HK-2 (cell line): ENCODE measurements at regions not wholly inside any gene's neighbourhood (a gene's known extent, or its start where the extent isn't known, plus 50 kb on each side); places are given as distances from the start of the nearest gene placed in this dataset.

Source experiments
- DNase-seq: peaks from one replicate; pipeline ENCODE4 v3.0.0-alpha.2; 2018; ENCODE audit not compliant: unreplicated experiment

- DNase-seq: no peak
Measured at GRCh38 chr20:6616421-6616820, 151.1 kb upstream of the BMP2 start.

- DNase-seq: no peak
Measured at GRCh38 chr20:6614836-6615235, 152.7 kb upstream of the BMP2 start.

- DNase-seq: no peak
Measured at GRCh38 chr20:6613280-6613861, 154.1 kb upstream of the BMP2 start.

GRCh38 chr20:6612606-6612923 is 154.9 kb upstream of the BMP2 start:
- DNase-seq: no peak

- no peak for DNase-seq
Measured at GRCh38 chr20:6611911-6612605, 155.4 kb upstream of the BMP2 start.

- no peak for DNase-seq
Measured at GRCh38 chr20:6606651-6607050, 160.8 kb upstream of the BMP2 start.

- no peak for DNase-seq
Measured at GRCh38 chr20:6605055-6605935, 162.2 kb upstream of the BMP2 start.

- DNase-seq: no peak
Measured at GRCh38 chr20:6604179-6604578, 163.3 kb upstream of the BMP2 start.

GRCh38 chr20:6599876-6600735 is 167.4 kb upstream of the BMP2 start:
- DNase-seq: no peak

GRCh38 chr20:6595704-6596103 is 171.8 kb upstream of the BMP2 start:
- no peak for DNase-seq

GRCh38 chr20:6590891-6591637 is 176.4 kb upstream of the BMP2 start:
- peak; percentile 51 for DNase-seq

GRCh38 chr20:6588296-6588695 is 179.2 kb upstream of the BMP2 start:
- DNase-seq: no peak

- peak; percentile 26 for DNase-seq
Measured at GRCh38 chr20:6583134-6583738, 184.2 kb upstream of the BMP2 start.

- no peak for DNase-seq
Measured at GRCh38 chr20:6582449-6582848, 185.0 kb upstream of the BMP2 start.

GRCh38 chr20:6580486-6580885 is 187.0 kb upstream of the BMP2 start:
- no peak for DNase-seq

- no peak for DNase-seq
Measured at GRCh38 chr20:6579824-6580223, 187.7 kb upstream of the BMP2 start.

- DNase-seq: no peak
Measured at GRCh38 chr20:6579417-6579816, 188.1 kb upstream of the BMP2 start.

GRCh38 chr20:6577451-6577850 is 190.0 kb upstream of the BMP2 start:
- no peak for DNase-seq

GRCh38 chr20:6576726-6577125 is 190.8 kb upstream of the BMP2 start:
- no peak for DNase-seq

GRCh38 chr20:6575912-6576401 is 191.5 kb upstream of the BMP2 start:
- no peak for DNase-seq

GRCh38 chr20:6566821-6567220 is 200.7 kb upstream of the BMP2 start:
- no peak for DNase-seq
